H1 (cell line): ENCODE measurements at regions not wholly inside any gene's neighbourhood (a gene's known extent, or its start where the extent isn't known, plus 50 kb on each side); places are given as distances from the start of the nearest gene placed in this dataset.

Experiments
- ATF2 ChIP-seq: IDR thresholded peaks from 2 replicates; pipeline ENCODE4 v1.6.1; 2012; ENCODE audit warnings: low read length, inconsistent platforms

GRCh38 chr7:86949052-86949778 lies 110.2 kb downstream of the ELAPOR2 start (continued):
- no peak for TF ChIP-seq ATF2
